ENCODE measurements at regions not wholly inside any gene's neighbourhood (a gene's known extent, or its start where the extent isn't known, plus 50 kb on each side); places are given as distances from the start of the nearest gene placed in this dataset.

- H3K27me3 ChIP-seq (replicated peaks in 2 of 5; ENCODE audit: control insufficient read depth in 4 of 5, insufficient read depth in 5 of 5, low read length in 4 of 5): no peaks in the 10 kb centered on the region
- H3K4me3 ChIP-seq (ENCODE audit: control insufficient read depth in 1 of 7, extremely low read depth in 1 of 7, insufficient read depth in 4 of 7, low read depth in 2 of 7, low read length in 6 of 7): no peak overlapping the region
- H3K27ac ChIP-seq (ENCODE audit: insufficient read depth in 1 of 2, low read depth in 1 of 2, low read length in 2 of 2, poor library complexity in 1 of 2, severe bottlenecking in 2 of 2): no peak overlapping the region
- no peaks in the 10 kb centered on the region for H3K4me1 ChIP-seq (ENCODE audit: control extremely low read depth in 1 of 4, control insufficient read depth in 4 of 4, insufficient read depth in 4 of 4, low read length in 3 of 4)
- POLR2A ChIA-PET: no interaction called here
- DNase-seq: no peak
- H3K36me3 ChIP-seq (ENCODE audit: control insufficient read depth in 4 of 4, insufficient read depth in 4 of 4, low read length in 3 of 4): no peaks in the 10 kb centered on the region
- H3K9me3 ChIP-seq (ENCODE audit: control extremely low read depth in 1 of 5, control insufficient read depth in 4 of 5, insufficient read depth in 2 of 5, low read depth in 1 of 5, low read length in 4 of 5): no peaks in the 10 kb centered on the region
- CTCF ChIA-PET: no interaction called here
- WGBS (ENCODE audit: insufficient coverage): 100% methylated on average over 2 of the region's 3 CpGs
Observed at GRCh38 chr11:98964146-98964545, 56.6 kb upstream of the CNTN5 start.

GRCh38 chr11:98965358-98965757 is 55.4 kb upstream of the CNTN5 start:
- WGBS (ENCODE audit: insufficient coverage): no CpG with 5 or more reads among the region's 1 CpG
- POLR2A ChIA-PET: no interaction called here
- Histone ChIP-seq H3K4me3 (ENCODE audit: control insufficient read depth in 1 of 7, extremely low read depth in 1 of 7, insufficient read depth in 4 of 7, low read depth in 2 of 7, low read length in 6 of 7) (no peak overlapping the region), H3K27me3 (replicated peaks in 2 of 5; ENCODE audit: control insufficient read depth in 4 of 5, insufficient read depth in 5 of 5, low read length in 4 of 5) (no peaks in the 10 kb centered on the region), H3K4me1 (ENCODE audit: control extremely low read depth in 1 of 4, control insufficient read depth in 4 of 4, insufficient read depth in 4 of 4, low read length in 3 of 4) (no peaks in the 10 kb centered on the region), H3K9me3 (ENCODE audit: control extremely low read depth in 1 of 5, control insufficient read depth in 4 of 5, insufficient read depth in 2 of 5, low read depth in 1 of 5, low read length in 4 of 5) (no peaks in the 10 kb centered on the region), H3K36me3 (ENCODE audit: control insufficient read depth in 4 of 4, insufficient read depth in 4 of 4, low read length in 3 of 4) (no peaks in the 10 kb centered on the region), H3K27ac (ENCODE audit: insufficient read depth in 1 of 2, low read depth in 1 of 2, low read length in 2 of 2, poor library complexity in 1 of 2, severe bottlenecking in 2 of 2) (no peak overlapping the region)
- CTCF ChIA-PET: no interaction called here
- no peak for DNase-seq

- POLR2A ChIA-PET: no interaction called here
- CTCF ChIA-PET: no interaction called here
- H3K36me3 ChIP-seq (ENCODE audit: control insufficient read depth in 4 of 4, insufficient read depth in 4 of 4, low read length in 3 of 4): no peaks in the 10 kb centered on the region
- H3K4me1 ChIP-seq (ENCODE audit: control extremely low read depth in 1 of 4, control insufficient read depth in 4 of 4, insufficient read depth in 4 of 4, low read length in 3 of 4): no peaks in the 10 kb centered on the region
- no peaks in the 10 kb centered on the region for H3K9me3 ChIP-seq (ENCODE audit: control extremely low read depth in 1 of 5, control insufficient read depth in 4 of 5, insufficient read depth in 2 of 5, low read depth in 1 of 5, low read length in 4 of 5)
- H3K27ac ChIP-seq (ENCODE audit: insufficient read depth in 1 of 2, low read depth in 1 of 2, low read length in 2 of 2, poor library complexity in 1 of 2, severe bottlenecking in 2 of 2): no peak overlapping the region
- DNase-seq: no peak
- no peak overlapping the region for H3K4me3 ChIP-seq (ENCODE audit: control insufficient read depth in 1 of 7, extremely low read depth in 1 of 7, insufficient read depth in 4 of 7, low read depth in 2 of 7, low read length in 6 of 7)
- H3K27me3 ChIP-seq (replicated peaks in 2 of 5; ENCODE audit: control insufficient read depth in 4 of 5, insufficient read depth in 5 of 5, low read length in 4 of 5): no peaks in the 10 kb centered on the region
Observed at GRCh38 chr11:98965775-98966174, 55.0 kb upstream of the CNTN5 start.

DNA sequence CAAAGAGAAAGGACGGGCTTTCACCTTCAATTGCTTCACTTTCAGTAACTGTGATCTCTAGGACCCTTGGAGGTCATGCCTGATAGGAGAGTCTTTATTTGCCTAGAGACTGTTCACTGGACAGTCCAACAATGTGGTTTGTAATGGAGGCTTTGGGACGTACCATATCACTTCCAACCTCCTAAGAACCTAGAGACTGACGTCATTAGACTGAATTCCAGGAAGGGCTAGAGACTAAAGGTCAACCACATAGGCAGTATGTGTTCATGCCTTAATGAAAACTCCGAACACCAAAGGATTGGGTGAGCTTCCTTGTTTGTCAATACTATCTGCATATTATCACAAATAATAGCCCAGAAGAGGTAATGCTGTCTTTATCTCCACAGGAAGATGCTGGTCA is 53.7 kb upstream of the CNTN5 start:
- H3K27me3 ChIP-seq (replicated peaks in 2 of 5; ENCODE audit: control insufficient read depth in 4 of 5, insufficient read depth in 5 of 5, low read length in 4 of 5): no peaks in the 10 kb centered on the region
- H3K4me1 ChIP-seq (ENCODE audit: control extremely low read depth in 1 of 4, control insufficient read depth in 4 of 4, insufficient read depth in 4 of 4, low read length in 3 of 4): no peaks in the 10 kb centered on the region
- no peaks in the 10 kb centered on the region for H3K36me3 ChIP-seq (ENCODE audit: control insufficient read depth in 4 of 4, insufficient read depth in 4 of 4, low read length in 3 of 4)
- H3K4me3 ChIP-seq (ENCODE audit: control insufficient read depth in 1 of 7, extremely low read depth in 1 of 7, insufficient read depth in 4 of 7, low read depth in 2 of 7, low read length in 6 of 7): no peak overlapping the region
- ChIA-PET CTCF (no interaction called here), POLR2A (no interaction called here)
- no peak for DNase-seq
- WGBS (ENCODE audit: insufficient coverage): 92% methylated on average over 2 of the region's 4 CpGs
- no peak overlapping the region for H3K27ac ChIP-seq (ENCODE audit: insufficient read depth in 1 of 2, low read depth in 1 of 2, low read length in 2 of 2, poor library complexity in 1 of 2, severe bottlenecking in 2 of 2)
- no peaks in the 10 kb centered on the region for H3K9me3 ChIP-seq (ENCODE audit: control extremely low read depth in 1 of 5, control insufficient read depth in 4 of 5, insufficient read depth in 2 of 5, low read depth in 1 of 5, low read length in 4 of 5)

Measured in common myeloid progenitor, CD34-positive (primary cell).